Hepatocyte (in vitro differentiated cells): ENCODE measurements at regions not wholly inside any gene's neighbourhood (a gene's known extent, or its start where the extent isn't known, plus 50 kb on each side); places are given as distances from the start of the nearest gene placed in this dataset.

Experiments
- EZH2 ChIP-seq: fragments of 200-600 bp; sonication (generic); IDR thresholded peaks from 2 replicates; pipeline ENCODE4 v1.6.1; 2016; ENCODE audit warnings: antibody characterized with exemption, mild to moderate bottlenecking, borderline replicate concordance
- EZH2phosphoT487 ChIP-seq: fragments of 200-600 bp; sonication (generic); IDR thresholded peaks from one replicate; pipeline ENCODE4 v1.6.1; 2018; ENCODE audit warnings: antibody characterized with exemption, mild to moderate bottlenecking, low read depth, moderate library complexity; ENCODE audit not compliant: unreplicated experiment, severe bottlenecking
- TF ChIP-seq, protein P1 (sequence below): fragments of 200-600 bp; sonication (generic); IDR thresholded peaks from 2 replicates; pipeline ENCODE4 v1.5.1; 2016; ENCODE audit warnings: antibody characterized with exemption, mild to moderate bottlenecking; ENCODE audit not compliant: poor library complexity

DNA sequence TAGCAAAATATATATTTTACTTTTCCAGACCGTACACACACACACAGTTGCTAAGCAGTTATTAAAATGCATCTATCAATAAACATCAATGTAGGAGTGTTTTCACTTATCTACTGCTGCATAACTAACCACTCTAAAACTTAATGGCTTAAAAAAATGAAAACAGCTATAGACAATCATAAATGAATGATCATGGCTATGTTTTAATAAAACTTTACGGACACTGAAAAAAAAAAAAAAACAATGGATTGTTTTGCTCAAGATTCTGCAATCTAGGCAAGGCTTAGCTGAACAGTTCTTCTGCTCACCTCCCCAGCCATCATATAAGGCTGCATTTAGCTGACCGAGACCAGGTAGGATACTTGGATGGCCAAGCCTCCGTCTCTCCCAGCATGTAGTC, 125.4 kb upstream of the CCDC28A start:
- TF ChIP-seq, protein P1, sequence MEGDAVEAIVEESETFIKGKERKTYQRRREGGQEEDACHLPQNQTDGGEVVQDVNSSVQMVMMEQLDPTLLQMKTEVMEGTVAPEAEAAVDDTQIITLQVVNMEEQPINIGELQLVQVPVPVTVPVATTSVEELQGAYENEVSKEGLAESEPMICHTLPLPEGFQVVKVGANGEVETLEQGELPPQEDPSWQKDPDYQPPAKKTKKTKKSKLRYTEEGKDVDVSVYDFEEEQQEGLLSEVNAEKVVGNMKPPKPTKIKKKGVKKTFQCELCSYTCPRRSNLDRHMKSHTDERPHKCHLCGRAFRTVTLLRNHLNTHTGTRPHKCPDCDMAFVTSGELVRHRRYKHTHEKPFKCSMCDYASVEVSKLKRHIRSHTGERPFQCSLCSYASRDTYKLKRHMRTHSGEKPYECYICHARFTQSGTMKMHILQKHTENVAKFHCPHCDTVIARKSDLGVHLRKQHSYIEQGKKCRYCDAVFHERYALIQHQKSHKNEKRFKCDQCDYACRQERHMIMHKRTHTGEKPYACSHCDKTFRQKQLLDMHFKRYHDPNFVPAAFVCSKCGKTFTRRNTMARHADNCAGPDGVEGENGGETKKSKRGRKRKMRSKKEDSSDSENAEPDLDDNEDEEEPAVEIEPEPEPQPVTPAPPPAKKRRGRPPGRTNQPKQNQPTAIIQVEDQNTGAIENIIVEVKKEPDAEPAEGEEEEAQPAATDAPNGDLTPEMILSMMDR = no peak
- no peak for TF ChIP-seq EZH2phosphoT487
- TF ChIP-seq EZH2 = no peak
